OCI-LY3 (cell line): ENCODE measurements at regions not wholly inside any gene's neighbourhood (a gene's known extent, or its start where the extent isn't known, plus 50 kb on each side); places are given as distances from the start of the nearest gene placed in this dataset.

Experiments used
- EZH2phosphoT487 ChIP-seq: fragments of 200-600 bp; shearing (Covaris generic); IDR thresholded peaks from 2 replicates; pipeline ENCODE4 v1.6.1; 2018; ENCODE audit warnings: antibody characterized with exemption, mixed run types, low read depth
- TF ChIP-seq, protein P1 (sequence below): fragments of 200-600, 300-600 bp; sonication (generic); IDR thresholded peaks from 2 replicates; pipeline ENCODE4 v1.5.1; 2014; ENCODE audit warnings: antibody characterized with exemption, low read length, low read depth

DNA sequence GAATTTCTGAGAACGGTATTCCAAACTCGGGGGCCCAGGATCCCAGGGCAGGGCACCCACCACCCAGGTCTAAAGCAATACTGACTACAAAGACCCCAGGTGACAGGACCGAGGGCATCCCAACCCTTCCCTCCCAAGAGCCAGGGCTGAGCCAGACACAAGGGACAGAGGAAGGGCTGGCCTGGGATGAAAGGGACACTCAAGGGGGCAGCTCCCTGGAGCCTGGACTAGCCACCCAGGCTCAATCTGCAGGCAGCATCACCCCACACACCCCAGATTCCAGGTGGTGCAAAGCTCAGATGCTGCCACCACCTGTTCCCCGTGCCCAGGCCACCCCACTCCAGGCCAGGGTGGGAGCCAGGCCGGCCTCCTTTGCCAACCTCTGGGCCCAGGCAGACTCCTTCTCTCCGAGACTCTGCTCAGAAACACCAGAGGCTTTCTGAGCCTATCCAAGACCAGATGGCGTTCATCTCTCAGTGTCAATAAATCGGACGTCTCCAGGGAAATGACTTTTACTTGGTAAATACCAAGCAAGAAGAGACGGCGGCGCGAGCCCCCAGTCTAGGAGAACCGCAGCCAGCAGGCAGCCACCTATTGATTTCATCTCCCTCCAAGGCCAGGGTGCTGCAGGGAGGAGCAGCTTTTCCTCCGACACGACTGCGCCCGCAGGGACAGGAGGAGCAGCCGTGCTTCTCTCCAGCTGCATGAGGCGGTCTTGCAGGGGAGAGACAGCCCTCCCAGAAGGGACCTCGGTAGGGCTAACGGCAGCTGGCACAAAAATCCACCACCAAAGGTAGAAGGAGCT lies 94.1 kb upstream of the ADAMTS2 start:
- TF ChIP-seq, protein P1, sequence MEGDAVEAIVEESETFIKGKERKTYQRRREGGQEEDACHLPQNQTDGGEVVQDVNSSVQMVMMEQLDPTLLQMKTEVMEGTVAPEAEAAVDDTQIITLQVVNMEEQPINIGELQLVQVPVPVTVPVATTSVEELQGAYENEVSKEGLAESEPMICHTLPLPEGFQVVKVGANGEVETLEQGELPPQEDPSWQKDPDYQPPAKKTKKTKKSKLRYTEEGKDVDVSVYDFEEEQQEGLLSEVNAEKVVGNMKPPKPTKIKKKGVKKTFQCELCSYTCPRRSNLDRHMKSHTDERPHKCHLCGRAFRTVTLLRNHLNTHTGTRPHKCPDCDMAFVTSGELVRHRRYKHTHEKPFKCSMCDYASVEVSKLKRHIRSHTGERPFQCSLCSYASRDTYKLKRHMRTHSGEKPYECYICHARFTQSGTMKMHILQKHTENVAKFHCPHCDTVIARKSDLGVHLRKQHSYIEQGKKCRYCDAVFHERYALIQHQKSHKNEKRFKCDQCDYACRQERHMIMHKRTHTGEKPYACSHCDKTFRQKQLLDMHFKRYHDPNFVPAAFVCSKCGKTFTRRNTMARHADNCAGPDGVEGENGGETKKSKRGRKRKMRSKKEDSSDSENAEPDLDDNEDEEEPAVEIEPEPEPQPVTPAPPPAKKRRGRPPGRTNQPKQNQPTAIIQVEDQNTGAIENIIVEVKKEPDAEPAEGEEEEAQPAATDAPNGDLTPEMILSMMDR: no peak
- TF ChIP-seq EZH2phosphoT487: no peak
